GM19328 (cell line): ENCODE measurements at regions not wholly inside any gene's neighbourhood (a gene's known extent, or its start where the extent isn't known, plus 50 kb on each side); places are given as distances from the start of the nearest gene placed in this dataset.
"Not testable (repeated sequence)": the region's sequence is repeated elsewhere in the genome, so short reads cannot be mapped to it uniquely, and the experiment has no call there.

Experiments used
- ATAC-seq: cut with Tn5 transposase; IDR thresholded peaks from one replicate; pipeline ENCODE4 v1.9.1; 2021; ENCODE audit warnings: mild to moderate bottlenecking, moderate library complexity; ENCODE audit not compliant: unreplicated experiment

DNA sequence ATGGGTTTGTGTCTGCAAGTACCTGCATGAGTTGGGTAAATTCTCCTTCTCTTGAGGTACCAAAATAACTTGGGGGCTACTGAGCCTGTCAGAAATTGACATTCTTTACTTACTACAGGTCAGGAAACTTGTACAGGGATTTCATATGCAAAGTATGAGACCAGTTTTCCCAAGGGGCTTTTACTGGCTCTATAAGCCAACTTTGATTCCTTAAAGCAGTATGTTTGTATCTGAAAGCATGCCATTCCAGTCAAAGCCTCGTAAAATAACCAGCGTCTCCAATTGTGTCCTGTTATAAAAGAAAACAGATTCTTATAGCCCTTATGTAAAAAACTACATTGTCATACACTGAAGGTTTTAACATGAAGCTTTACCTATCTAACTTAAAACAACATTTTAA lies 90.2 kb downstream of the ZNF467 start:
- ATAC-seq = no peak

DNA sequence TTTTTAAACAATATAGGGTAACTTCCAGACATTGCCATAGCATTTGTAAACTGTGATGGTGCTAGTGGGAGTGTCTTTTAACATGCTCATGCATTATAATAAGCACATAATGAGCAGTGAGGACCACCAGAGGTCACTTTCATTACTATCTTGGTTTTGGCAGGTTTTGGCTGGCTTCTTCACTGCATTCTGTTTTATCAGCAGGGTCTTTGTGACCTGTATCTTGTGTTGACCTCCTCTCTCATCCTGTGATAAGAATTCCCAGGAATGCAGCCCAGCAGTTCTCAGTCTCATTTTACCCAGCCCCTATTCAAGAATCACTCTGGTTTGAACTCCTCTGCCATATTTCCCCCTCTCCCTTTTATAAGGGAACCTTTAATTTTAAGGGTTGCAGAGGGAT lies 91.3 kb downstream of the ZNF467 start:
- no peak for ATAC-seq

DNA sequence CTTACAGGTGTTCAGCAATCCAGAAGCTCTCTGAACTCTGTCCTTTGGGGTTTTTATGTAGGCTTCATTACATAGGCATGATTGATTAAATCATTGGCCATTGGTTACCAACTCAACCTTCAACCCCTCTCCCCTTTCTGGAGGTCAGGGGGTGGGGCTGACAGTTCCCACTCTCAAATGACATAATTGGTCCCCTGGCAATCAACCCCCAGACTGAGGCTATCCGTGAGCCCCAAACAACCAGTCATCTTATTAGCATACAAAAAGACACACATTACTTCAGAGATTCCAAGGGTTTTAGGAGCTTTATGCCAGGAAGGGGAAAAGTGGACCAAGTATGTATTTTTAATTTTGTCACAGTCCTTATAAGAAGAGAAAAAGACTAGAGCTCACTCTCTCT lies 92.1 kb downstream of the ZNF467 start:
- ATAC-seq = no peak

DNA sequence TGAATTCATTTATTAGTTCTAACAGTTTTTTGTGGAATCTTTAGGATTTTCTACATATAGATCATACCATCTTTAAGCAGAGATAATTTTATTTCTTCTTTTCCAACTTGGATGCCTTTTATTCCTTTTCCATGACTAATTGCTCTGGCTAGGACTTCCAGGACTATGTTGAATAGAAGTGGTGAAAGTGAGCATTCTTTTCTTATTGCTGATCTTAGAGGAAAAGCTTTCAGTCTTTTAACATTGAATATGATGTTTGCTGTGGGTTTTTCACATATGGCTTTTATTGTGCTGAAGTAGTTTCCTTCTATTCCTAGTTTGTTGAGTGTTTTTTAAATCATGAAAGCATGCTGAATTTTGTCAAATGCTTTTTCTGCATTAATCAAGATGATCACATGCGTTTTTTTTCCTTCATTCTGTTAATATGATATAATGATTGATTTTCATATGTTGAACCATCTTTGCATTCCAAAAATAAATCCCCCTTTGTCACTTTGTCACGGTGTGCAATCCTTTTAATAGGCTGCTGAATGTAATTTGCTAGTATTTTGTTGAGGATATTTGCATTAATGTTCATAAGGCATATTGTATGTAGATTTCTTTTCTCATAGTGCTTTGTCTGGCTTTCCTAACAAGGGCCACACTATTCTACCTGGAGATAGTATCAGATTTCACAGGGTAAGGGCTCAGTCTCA lies 92.9 kb downstream of the ZNF467 start:
- no peak for ATAC-seq

DNA sequence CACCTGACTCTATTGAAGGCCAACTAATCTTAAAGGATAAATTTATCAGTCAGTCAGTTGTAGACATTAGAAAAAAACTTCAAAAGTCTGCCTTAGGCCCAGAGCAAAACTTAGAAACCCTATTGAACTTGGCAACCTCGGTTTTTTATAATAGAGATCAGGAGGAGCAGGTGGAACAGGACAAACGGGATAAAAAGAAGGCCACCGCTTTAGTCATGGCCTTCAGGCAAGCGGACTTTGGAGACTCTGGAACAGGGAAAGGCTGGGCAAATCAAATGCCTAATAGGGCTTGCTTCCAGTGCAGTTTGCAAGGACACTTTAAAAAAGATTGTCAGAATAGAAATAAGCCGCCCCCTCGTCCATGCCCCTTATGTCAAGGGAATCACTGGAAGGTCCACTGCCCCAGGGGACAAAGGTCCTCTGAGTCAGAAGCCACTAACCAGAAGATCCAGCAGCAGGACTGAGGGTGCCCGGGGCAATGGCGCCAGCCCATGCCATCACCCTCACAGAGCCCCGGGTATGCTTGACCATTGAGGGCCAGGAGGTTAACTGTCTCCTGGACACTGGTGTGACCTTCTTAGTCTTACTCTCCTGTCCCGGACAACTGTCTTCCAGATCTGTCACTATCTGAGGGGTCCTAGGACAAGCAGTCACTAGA lies 98.5 kb downstream of the ZNF467 start:
- ATAC-seq = not testable (repeated sequence)

DNA sequence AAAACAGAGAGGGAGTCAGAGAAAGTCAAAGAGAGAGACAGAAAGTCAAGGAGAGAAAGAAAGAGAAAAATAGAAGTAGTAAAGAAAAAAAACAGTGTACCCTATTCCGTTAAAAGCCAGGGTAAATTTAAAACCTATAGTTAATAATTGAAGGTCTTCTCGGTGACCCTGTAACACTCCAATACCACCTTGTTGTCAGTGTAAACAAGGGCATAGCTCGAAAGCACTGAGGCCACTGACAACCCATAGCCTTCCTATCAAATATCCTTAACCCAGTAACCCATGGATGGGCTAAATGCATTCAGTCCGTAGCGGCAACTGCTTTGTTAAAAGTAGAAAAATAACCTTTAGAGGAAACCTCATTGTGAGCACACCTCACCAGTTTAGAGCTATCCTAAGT lies 100.4 kb downstream of the ZNF467 start:
- no peak for ATAC-seq

DNA sequence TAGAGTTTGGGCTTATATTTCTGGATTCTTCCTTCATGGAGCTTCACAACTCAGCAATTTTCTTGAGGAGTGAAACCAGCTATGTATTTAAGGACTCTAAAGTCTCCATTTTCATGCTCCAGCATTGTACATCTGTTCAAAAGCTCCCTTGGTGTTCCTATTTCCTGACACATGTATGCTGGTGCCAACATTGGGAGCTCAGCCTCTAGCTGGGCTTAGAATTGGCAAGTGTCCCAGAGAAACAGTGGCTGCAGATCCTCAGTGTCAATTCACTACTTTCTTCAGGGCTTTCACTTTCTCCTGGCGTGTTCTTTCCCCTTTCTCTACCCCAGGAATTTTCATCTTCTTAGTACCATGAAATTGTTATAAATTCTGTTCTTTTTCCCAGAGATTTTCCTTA lies 103.1 kb downstream of the ZNF467 start:
- no peak for ATAC-seq

DNA sequence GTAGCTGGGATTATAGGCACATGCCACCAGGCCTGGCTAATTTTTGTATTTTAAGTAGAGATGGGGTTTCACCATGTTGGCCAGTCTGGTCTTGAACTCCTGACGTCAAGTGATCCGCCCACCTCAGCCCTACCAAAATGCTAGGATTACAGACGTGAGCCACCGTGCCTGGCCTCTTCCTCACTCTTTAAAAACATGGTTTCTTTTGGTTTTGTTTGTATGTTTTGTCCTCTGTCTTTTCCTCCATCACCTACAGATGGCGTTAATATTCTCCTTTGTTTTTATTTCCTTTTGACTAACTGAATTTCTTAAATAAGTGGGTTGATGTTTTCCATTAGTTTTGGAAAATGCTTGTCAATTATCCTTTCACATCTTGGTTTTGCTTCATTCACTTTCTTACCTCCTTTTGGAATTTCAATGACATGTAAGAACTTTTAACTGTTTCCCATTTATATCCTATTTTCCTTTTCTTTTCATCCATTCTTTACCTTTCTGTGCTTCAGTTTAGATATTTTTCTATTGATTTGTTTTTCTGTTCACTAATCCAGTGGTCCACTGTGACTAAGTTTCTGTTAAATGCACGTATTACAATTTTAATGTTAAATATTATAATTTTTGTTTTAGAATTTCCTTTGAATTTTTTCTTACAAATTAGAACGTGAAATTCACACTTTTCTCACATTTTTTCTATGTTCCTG lies 104.1 kb downstream of the ZNF467 start:
- no peak for ATAC-seq

DNA sequence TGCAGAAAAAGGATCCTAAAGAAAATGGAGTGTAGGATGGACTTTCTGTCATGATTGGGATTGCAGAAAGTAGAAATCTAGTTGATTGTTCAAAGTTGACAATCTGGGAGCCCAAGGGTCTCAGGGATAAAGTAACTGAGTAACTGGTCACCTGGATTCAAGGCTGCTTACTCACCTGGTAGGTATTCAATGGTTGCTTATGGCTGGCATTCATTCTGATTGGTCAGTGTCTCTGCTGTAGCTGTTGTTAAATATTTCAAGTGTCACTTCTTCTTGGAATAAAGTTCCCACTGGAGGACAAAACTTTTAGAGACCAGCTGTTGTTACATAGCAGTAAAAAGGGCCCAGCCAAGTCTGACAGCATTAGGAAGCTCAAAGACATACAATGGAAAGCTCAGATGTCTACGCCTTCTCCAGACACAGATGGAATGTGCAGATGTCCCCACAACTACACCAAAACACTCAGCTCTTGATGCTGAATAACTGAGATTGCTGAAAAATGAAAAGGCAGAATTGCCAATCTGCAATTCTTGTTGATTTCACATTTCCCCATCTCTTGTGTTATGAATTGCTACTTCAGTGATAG lies 106.9 kb downstream of the ZNF467 start:
- no peak for ATAC-seq

DNA sequence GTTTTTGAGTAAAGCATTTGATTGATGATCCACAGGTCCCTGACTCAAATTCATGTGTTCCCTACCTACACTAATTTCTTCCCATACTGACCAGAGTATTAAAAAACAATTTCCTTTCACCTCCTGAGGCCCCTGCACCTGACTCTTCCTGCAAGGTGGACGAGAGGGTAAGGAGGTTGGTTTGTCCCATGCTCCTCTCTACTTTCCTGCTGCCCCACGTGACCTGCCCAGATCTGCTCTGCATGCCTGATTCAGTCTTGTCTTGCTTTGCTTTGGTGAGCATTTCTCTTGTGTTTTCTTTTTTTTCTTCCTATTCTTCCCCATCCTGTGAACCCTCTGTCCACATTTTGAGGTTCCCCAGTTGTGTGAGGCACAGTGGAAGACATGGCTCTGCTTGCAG lies 107.8 kb downstream of the ZNF467 start:
- ATAC-seq = not testable (repeated sequence)

DNA sequence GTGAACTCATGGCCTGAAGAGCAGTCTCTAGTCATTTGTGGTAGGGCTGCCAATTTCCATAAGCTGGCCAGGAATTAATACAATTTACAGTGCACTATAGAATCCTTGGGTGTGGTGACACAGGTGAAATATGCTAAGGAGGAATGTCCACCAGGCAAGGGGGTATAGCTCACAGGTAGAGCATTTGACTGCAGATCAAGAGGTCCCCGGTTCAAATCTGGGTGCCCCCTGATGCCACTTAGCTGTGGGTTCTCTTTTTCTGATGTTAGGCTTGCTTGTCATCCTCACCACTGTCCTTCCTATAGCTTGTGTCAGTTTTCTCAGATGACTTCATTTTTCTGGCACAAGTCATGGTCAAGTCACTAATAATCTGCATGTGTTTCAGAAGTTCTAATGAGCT lies 108.7 kb downstream of the ZNF467 start:
- ATAC-seq = no peak

DNA sequence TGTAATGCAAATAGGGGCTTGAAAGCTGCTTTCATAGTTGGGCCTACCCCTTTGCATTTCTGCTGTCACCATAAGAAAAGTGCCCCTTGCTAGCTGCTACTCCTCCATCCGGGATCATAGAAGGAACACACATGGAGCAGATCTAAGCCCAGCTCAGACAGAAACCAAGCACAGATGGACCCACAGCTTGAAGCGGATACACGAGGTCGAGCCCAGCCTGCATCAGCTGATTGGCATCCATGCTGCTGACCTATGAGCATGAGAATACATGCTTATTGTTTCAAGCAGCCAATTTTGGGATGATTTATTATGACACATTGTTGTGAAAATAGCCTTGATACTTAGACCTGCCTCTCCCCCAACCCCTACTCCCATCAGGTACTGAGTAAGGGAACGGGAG lies 109.2 kb downstream of the ZNF467 start:
- no peak for ATAC-seq

DNA sequence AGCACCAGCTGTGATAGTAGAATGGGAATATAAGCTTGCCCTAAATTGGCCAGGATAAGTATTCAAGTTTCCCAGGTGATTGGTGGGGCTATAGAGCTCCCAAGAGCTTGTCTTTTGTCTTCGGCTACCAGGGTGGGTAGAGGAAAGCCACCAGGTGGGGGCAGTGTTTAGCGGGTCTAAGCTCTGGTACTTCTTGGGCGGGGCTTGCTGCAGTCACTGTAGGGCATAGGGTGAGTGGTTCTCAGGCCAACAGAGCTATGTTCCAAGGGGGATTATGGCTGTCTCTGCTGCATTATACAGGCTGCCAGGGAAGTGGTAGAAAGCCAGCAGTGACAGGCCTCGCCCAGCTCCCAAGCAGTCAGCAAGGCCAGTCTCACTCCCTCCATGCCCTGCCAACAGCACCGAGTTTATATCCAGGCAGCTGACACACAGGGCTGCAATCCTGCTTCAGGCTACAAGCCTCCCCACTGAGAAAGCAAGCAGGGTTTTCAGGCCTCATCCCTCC lies 110.7 kb downstream of the ZNF467 start:
- ATAC-seq = peak; percentile 91

DNA sequence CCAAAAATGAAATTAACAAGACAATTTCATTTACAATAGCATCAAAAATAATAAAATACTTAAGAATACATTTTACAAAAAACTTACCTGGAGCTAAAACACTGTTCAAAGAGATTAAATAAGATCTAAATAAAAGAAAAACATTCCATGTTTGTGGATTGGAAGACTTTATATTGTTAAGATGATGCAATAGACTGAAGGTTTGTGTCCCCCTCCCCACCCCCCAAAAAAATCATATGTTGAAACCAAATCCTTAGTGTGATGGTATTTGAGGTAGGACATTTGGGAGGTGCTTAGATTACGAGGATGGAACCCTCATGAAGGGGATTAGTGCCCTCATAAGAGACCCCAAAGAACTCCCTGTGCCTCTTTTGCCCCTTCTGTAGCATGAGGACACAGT lies 117.6 kb downstream of the ZNF467 start:
- no peak for ATAC-seq

DNA sequence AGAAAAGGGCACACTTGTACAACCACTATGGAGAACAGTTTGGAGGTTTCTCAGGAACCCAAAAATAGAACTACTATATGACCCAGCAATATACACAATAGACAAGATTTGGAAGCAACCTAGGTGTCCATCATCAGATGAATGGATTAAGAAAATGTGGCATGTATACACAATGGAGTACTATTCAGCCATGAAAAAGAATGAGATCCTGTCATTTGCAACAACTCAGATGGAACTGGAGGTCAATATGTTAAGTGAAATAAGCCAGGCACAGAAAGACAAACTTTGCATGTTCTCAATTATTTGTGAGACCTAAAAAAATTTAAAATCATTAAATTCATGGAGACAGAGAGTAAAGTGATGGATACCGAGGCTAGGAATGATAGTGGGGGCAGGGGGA lies 118.8 kb downstream of the ZNF467 start:
- ATAC-seq = no peak

DNA sequence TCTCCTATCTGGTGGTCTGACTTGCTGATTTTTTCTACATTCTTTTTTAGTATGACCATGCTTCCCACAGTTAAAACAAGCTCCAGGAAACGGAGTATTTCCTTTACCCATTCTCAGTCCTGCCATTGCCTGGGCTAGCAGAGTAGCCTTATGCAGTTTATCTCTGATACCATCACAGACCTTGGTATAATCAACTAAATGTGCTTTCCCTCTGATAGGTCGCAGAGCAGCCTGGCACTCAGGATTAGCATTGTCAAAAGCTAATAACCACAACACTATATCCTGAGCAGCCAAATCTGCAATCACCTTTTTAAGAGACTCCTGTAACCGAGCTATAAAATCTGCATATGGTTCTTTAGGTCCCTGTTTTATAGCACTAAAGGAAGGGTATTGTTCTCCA lies 123.2 kb downstream of the ZNF467 start:
- ATAC-seq = not testable (repeated sequence)

DNA sequence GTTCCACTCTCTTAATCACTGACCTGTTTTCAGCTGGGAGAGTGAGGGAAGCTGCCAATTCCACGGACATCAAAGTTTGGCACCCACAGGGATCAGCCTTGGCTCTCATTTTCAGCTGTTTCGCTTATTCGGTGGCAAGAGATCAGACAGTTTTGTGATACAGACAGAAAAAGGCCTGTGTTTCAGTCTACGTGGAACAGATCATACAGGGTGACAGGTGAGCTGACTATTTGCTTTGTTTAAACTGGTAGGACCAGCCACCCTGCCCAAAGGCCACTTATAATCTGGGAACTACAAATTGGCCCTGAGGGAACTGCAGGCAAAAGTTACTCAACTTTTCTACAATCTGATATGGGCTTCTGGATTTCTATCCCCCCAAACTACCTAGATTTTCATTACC lies 128.6 kb downstream of the ZNF467 start:
- ATAC-seq = no peak

DNA sequence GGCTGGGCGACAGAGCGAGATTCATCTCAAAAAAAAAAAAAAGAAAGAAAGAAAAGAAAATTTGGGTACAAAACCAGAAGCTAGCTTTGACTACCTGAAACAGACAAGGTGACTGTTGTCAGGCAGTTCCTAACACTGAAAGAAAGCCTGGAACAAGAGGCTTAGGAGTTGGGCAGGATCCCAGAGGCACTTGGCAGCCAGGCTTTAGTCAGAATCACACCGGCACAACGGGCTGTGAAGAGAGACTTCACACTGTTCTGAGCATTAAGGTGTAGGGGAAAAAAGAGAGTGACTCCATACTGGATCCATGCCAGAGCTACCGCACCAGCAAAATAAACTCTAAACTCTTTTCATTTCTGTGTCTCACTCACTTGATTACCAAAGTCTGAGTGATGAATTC lies 130.8 kb downstream of the ZNF467 start:
- no peak for ATAC-seq

DNA sequence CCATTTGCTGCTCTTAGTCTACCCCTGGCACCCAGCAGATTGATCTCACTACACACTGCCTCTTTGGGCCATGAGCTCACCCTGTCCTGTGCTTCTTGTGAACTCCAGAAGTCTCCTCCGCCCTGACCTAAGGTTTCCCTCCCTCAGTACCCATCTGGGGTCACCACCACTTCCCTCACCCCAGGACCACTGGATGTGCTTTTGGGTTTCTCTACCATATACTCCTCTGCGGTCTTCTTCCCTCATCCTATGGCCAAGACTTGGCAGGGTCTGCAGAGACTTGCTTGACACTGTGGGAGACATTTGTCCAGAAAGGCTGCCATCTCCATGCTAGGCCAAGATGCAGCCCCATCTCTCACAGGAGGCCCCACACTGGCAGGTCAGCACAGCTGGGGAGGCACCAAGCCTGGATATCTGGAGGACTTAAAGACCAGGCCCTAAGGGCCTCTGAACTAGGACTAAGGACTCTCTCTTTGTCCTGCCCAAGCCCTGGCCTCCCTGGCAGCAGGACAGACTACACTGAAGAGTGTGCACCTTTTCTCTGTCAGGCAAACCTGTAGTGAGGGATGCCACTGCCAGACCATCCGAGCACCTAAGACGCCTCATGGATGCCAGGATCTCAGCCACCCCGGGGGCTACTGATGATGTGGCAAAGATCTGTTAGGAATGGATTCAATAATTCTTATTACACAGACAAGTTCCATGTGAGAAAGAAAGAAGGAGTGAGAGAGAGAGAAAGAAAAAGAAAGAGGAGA lies 134.6 kb downstream of the ZNF467 start:
- ATAC-seq = no peak

DNA sequence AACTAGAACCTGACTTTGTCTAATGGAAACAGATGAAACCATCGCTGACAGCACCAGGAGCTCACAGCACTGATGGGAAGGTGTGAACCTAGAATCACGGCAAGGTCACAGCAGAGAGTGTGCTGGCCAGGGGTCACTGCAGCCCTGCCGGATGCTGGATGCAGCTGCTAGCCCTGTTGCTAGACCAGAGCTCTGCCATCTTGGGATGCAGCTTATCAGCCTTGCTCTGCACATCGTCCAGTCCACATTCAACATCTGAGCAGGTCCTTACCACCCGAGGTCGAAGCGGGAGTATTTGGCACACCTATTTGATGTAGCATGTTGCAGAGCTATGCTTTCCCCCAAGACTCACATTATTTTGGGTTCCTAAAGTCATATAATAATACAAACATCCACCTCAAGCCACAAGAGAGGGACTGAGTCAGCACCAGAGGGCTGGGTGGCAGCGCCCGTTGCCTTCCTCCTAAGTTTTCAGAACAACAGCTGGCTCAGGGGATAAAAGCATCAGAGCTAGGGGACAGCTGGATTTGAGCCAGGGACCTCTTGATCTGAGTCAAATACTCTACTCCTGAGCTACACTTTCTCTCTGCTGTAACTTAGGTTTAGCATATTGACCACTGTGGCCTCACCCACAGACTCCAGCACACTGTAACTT lies 135.3 kb downstream of the ZNF467 start:
- no peak for ATAC-seq
